WTC11 (cell line): ENCODE measurements at regions not wholly inside any gene's neighbourhood (a gene's known extent, or its start where the extent isn't known, plus 50 kb on each side); places are given as distances from the start of the nearest gene placed in this dataset.

ENCODE experiments used
- ATAC-seq: fragments of 200-7000 bp; cut with Tn5 transposase; 2 replicates; pipeline ENCODE4 v1.10.0; 2021; ENCODE audit warnings: mild to moderate bottlenecking, moderate library complexity
- CTCF ChIA-PET: fragments of 300-600 bp; sonication (Branson Sonifier 250); formaldehyde crosslinking; loops from one replicate; lab custom pipeline; 2021; ENCODE audit warnings: antibody characterized with exemption; lab: Charles Lee
- POLR2A ChIA-PET: fragments of 350-600 bp; sonication (Branson Sonifier 250); formaldehyde crosslinking; loops from one replicate; lab custom pipeline; 2021; ENCODE audit warnings: antibody characterized with exemption; lab: Charles Lee
- DNase-seq: peaks from one replicate; pipeline ENCODE4 v3.0.0; 2021; ENCODE audit warnings: low spot score
- H3K27ac Mint-ChIP-seq: 2 replicates; pipeline ENCODE4 v1.8.0; 2021; ENCODE audit warnings: mixed read lengths
- H3K27me3 Mint-ChIP-seq: 2 replicates; pipeline ENCODE4 v1.8.0; 2021; ENCODE audit warnings: low read depth, mild to moderate bottlenecking, moderate library complexity, mixed read lengths
- H3K36me3 Mint-ChIP-seq: 2 replicates; pipeline ENCODE4 v1.8.0; 2021; ENCODE audit warnings: mixed read lengths
- H3K4me1 Mint-ChIP-seq: 2 replicates; pipeline ENCODE4 v1.8.0; 2022; ENCODE audit warnings: mixed read lengths
- H3K4me3 Mint-ChIP-seq: 2 replicates; pipeline ENCODE4 v1.8.0; 2021; ENCODE audit warnings: mild to moderate bottlenecking, moderate library complexity, mixed read lengths
- H3K9me3 Mint-ChIP-seq: 2 replicates; pipeline ENCODE4 v1.8.0; 2021; ENCODE audit warnings: mixed read lengths
- CBFB ChIP-seq: sonication (generic); formaldehyde crosslinking; IDR thresholded peaks from 2 replicates; pipeline ENCODE4 v1.8.1; 2022; ENCODE audit warnings: mild to moderate bottlenecking, low read depth, missing genetic modification reagents
- ETV6 ChIP-seq: sonication (generic); formaldehyde crosslinking; IDR thresholded peaks from 2 replicates; pipeline ENCODE4 v1.8.1; 2022; ENCODE audit warnings: mild to moderate bottlenecking, missing genetic modification reagents
- FOXJ3 ChIP-seq: sonication (generic); formaldehyde crosslinking; IDR thresholded peaks from 2 replicates; pipeline ENCODE4 v1.9.0; 2021; ENCODE audit warnings: missing genetic modification reagents, mild to moderate bottlenecking, borderline replicate concordance
- FOXP1 ChIP-seq: sonication (generic); formaldehyde crosslinking; IDR thresholded peaks from 2 replicates; pipeline ENCODE4 v1.8.0; 2022; ENCODE audit warnings: missing genetic modification reagents, mild to moderate bottlenecking, moderate library complexity, borderline replicate concordance
- GRHL2 ChIP-seq: fragments of 250-450 bp; sonication (Bioruptor Pico); IDR thresholded peaks from 2 replicates; pipeline ENCODE4 v1.8.0; 2022; ENCODE audit warnings: mild to moderate bottlenecking, moderate library complexity; ENCODE audit not compliant: insufficient replicate concordance, severe bottlenecking
- HMGA2 ChIP-seq: fragments of 250-450 bp; sonication (Bioruptor Pico); IDR thresholded peaks from 2 replicates; pipeline ENCODE4 v1.4.0; 2021; ENCODE audit warnings: mild to moderate bottlenecking, moderate library complexity
- IRF2 ChIP-seq: sonication (generic); formaldehyde crosslinking; IDR thresholded peaks from 2 replicates; pipeline ENCODE4 v1.8.0; 2022; ENCODE audit warnings: low read depth, missing genetic modification reagents, borderline replicate concordance
- NR1H2 ChIP-seq: sonication (generic); formaldehyde crosslinking; IDR thresholded peaks from 2 replicates; pipeline ENCODE4 v1.9.0; 2021; ENCODE audit warnings: mild to moderate bottlenecking, moderate library complexity, missing genetic modification reagents
- NR2C2 ChIP-seq: sonication (generic); formaldehyde crosslinking; IDR thresholded peaks from 2 replicates; pipeline ENCODE4 v1.8.0; 2022; ENCODE audit warnings: mild to moderate bottlenecking, missing genetic modification reagents
- NR3C1 ChIP-seq: sonication (generic); formaldehyde crosslinking; conservative IDR thresholded peaks from 2 replicates; pipeline ENCODE4 v1.8.1; 2023; ENCODE audit warnings: low read depth, mild to moderate bottlenecking, missing genetic modification reagents
- OVOL2 ChIP-seq: fragments of 250-450 bp; sonication (Bioruptor Pico); IDR thresholded peaks from 2 replicates; pipeline ENCODE4 v1.9.0; 2021; ENCODE audit warnings: mild to moderate bottlenecking, borderline replicate concordance
- TCF7 ChIP-seq: sonication (generic); formaldehyde crosslinking; IDR thresholded peaks from 2 replicates; pipeline ENCODE4 v1.8.0; 2022; ENCODE audit warnings: mild to moderate bottlenecking, low read depth, missing genetic modification reagents, moderate library complexity
- TP53 ChIP-seq: sonication (generic); formaldehyde crosslinking; IDR thresholded peaks from 2 replicates; pipeline ENCODE4 v1.8.1; 2023; ENCODE audit warnings: mild to moderate bottlenecking, missing genetic modification reagents
- ZNF138 ChIP-seq: sonication (generic); formaldehyde crosslinking; conservative IDR thresholded peaks from 2 replicates; pipeline ENCODE4 v1.8.1; 2022; ENCODE audit warnings: mild to moderate bottlenecking, moderate library complexity, missing genetic modification reagents
- ZNF263 ChIP-seq: sonication (generic); formaldehyde crosslinking; IDR thresholded peaks from 2 replicates; pipeline ENCODE4 v1.8.1; 2022; ENCODE audit warnings: low read depth, mild to moderate bottlenecking, moderate library complexity, missing genetic modification reagents
- ZNF416 ChIP-seq: fragments of 250-450 bp; sonication (Bioruptor Pico); IDR thresholded peaks from 2 replicates; pipeline ENCODE4 v1.9.0; 2021; ENCODE audit warnings: mild to moderate bottlenecking, inconsistent platforms
- ZNF671 ChIP-seq: fragments of 250-450 bp; sonication (Bioruptor Pico); IDR thresholded peaks from 2 replicates; pipeline ENCODE4 v1.8.0; 2021; ENCODE audit warnings: mild to moderate bottlenecking
- TF ChIP-seq, protein P1 (sequence below): sonication (generic); formaldehyde crosslinking; IDR thresholded peaks from 2 replicates; pipeline ENCODE4 v1.8.0; 2022; ENCODE audit warnings: mild to moderate bottlenecking, missing genetic modification reagents
- TF ChIP-seq, protein P2 (sequence below): sonication (generic); formaldehyde crosslinking; IDR thresholded peaks from 2 replicates; pipeline ENCODE4 v1.8.1; 2022; ENCODE audit warnings: missing genetic modification reagents, borderline replicate concordance
- TF ChIP-seq, protein P3 (sequence below): fragments of 250-450 bp; sonication (Bioruptor Pico); IDR thresholded peaks from 2 replicates; pipeline ENCODE4 v1.9.0; 2021; ENCODE audit warnings: mild to moderate bottlenecking
- TF ChIP-seq, protein P4 (sequence below): sonication (generic); formaldehyde crosslinking; IDR thresholded peaks from 2 replicates; pipeline ENCODE4 v1.8.1; 2023; ENCODE audit warnings: mild to moderate bottlenecking, missing genetic modification reagents
- TF ChIP-seq, protein P5 (sequence below): sonication (generic); formaldehyde crosslinking; IDR thresholded peaks from 2 replicates; pipeline ENCODE4 v1.8.0; 2022; ENCODE audit warnings: mild to moderate bottlenecking, missing genetic modification reagents
- TF ChIP-seq, protein P6 (sequence below): sonication (generic); formaldehyde crosslinking; IDR thresholded peaks from 2 replicates; pipeline ENCODE4 v1.8.1; 2022; ENCODE audit warnings: low read depth, missing genetic modification reagents, borderline replicate concordance

DNA sequence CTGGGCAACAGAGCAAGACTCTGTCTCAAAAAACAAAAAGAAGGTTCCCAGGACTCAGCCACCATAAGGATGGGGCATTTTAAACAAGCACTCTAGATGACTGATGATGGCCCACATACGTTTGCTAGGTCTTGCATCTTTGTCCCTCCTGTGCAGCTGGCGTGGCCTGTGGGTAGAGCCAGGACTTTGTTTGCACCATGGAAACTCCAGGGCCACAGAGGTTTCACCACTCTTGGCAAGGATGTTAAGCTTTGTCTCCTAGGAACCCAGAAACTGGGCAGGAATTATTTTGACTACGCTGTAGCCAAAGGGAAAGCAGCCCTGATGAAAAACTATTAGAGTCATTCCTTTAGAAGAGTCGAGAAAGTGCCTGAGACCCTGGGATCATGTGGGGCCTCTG, 54.1 kb upstream of the CALM2 start:
- Mint-ChIP-seq H3K4me1 (peaks cover 17% of the 10 kb centered on the region), H3K36me3 (no peaks in the 10 kb centered on the region), H3K27me3 (peaks cover under 1% of the 10 kb centered on the region; the same call in 1 of the 2 replicates), H3K27ac (no peak overlapping the region), H3K4me3 (no peak overlapping the region), H3K9me3 (no peaks in the 10 kb centered on the region)
- ATAC-seq (no peak), DNase-seq (no peak)
- ChIA-PET POLR2A (no interaction called here), CTCF (no interaction called here)
- TF ChIP-seq, protein P1, sequence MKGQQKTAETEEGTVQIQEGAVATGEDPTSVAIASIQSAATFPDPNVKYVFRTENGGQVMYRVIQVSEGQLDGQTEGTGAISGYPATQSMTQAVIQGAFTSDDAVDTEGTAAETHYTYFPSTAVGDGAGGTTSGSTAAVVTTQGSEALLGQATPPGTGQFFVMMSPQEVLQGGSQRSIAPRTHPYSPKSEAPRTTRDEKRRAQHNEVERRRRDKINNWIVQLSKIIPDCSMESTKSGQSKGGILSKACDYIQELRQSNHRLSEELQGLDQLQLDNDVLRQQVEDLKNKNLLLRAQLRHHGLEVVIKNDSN (CRISPR knock-in tag), result no peak
- TF ChIP-seq NR3C1 (CRISPR knock-in tag) (no peak), ETV6 (CRISPR knock-in tag) (no peak), FOXJ3 (no peak), OVOL2 (CRISPR knock-in tag) (no peak), ZNF138 (CRISPR knock-in tag) (no peak)

DNA sequence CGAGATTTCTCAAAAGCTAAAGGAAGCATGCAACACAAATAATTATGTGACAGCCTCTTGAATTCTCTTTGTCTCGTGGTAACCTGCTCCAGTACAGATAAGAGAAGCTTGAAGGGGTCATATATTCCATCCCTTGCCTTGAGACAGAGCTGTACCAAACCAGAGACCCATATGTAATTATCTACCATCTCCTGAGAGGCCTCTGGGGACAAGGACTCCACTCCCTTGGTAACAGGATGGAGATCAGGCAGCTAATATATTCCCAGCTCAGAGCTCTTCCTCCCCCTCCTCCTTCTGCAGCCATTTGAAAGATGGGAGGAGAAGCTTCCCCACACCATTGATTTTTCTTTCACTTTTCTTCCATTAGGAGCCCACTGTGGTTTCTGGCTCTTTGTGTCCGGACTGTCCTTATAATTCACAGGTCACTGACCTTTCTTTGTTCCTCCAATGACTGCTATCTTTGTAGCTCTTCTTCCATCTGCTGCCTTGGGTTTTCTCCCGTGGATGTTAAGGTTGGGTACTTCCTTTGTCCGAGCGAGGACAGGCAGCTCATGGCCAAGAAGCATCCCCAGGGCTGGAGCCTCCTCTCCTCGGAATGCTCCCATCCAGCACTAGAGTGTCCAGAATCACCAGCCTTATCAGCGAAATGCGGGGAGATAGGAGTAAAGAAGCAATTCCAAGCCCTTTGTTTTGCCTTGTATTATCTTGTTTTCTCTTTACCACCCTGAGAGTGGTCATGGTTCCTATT, 51.4 kb upstream of the CALM2 start:
- DNase-seq (no peak), ATAC-seq (no peak)
- Mint-ChIP-seq H3K9me3 (no peaks in the 10 kb centered on the region), H3K4me3 (no peak overlapping the region), H3K27ac (no peak overlapping the region), H3K27me3 (no peaks in the 10 kb centered on the region), H3K36me3 (no peaks in the 10 kb centered on the region), H3K4me1 (peaks cover 8% of the 10 kb centered on the region)
- ChIA-PET CTCF (interaction anchor here (0.5 to 1.5 kb wide), 4 partner anchors 9 to 303 kb away, joined by 3 to 5 read pairs (median 4); no protein-coding TSS in a partner anchor), POLR2A (interaction anchor here (1.4 to 1.6 kb wide), 3 partner anchors 11 to 17 kb away, joined by 3 to 4 read pairs (median 4); no protein-coding TSS in a partner anchor)
- TF ChIP-seq ZNF416 (CRISPR knock-in tag) (no peak), HMGA2 (0 out of 2 replicates have a peak, but pooled peaks have one; percentile 12)

DNA sequence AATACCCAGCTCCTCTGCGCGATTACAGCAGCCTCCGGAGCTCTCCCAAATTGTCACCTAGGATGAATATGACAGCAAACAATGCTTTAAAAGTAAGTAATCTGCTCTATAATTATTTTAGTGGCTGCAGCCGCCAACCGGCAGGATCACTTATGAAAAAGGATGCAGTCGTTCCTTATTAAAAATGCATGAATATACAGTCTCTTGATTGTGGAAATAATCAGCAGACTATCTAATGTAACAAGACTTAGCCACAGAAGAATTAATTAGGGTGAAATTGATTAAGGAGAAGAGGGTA, 50.6 kb upstream of the CALM2 start:
- Mint-ChIP-seq H3K27ac (no peak overlapping the region), H3K4me1 (peaks cover 8% of the 10 kb centered on the region), H3K36me3 (no peaks in the 10 kb centered on the region), H3K9me3 (no peaks in the 10 kb centered on the region), H3K4me3 (no peak overlapping the region), H3K27me3 (no peaks in the 10 kb centered on the region)
- ATAC-seq (no peak), DNase-seq (no peak)
- POLR2A ChIA-PET, result interaction anchor here (1.4 to 1.6 kb wide), 2 partner anchors 12 kb away, joined by 4 read pairs; no protein-coding TSS in a partner anchor
- CTCF ChIA-PET, result interaction anchor here (0.5 to 1.5 kb wide), 4 partner anchors 10 to 96 kb away, joined by 3 to 5 read pairs (median 4); no protein-coding TSS in a partner anchor
- no peak for TF ChIP-seq TP53 (CRISPR knock-in tag)
- TF ChIP-seq GRHL2, result no peak
- TF ChIP-seq FOXJ3, result no peak
- TF ChIP-seq, protein P2, sequence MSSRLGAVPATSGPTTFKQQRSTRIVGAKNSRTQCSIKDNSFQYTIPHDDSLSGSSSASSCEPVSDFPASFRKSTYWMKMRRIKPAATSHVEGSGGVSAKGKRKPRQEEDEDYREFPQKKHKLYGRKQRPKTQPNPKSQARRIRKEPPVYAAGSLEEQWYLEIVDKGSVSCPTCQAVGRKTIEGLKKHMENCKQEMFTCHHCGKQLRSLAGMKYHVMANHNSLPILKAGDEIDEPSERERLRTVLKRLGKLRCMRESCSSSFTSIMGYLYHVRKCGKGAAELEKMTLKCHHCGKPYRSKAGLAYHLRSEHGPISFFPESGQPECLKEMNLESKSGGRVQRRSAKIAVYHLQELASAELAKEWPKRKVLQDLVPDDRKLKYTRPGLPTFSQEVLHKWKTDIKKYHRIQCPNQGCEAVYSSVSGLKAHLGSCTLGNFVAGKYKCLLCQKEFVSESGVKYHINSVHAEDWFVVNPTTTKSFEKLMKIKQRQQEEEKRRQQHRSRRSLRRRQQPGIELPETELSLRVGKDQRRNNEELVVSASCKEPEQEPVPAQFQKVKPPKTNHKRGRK (CRISPR knock-in tag), result no peak
- no peak for TF ChIP-seq ZNF671 (CRISPR knock-in tag)
- TF ChIP-seq ZNF416 (CRISPR knock-in tag), result no peak
- TF ChIP-seq CBFB (CRISPR knock-in tag), result no peak
- TF ChIP-seq, protein P3, sequence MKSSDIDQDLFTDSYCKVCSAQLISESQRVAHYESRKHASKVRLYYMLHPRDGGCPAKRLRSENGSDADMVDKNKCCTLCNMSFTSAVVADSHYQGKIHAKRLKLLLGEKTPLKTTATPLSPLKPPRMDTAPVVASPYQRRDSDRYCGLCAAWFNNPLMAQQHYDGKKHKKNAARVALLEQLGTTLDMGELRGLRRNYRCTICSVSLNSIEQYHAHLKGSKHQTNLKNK, result no peak
- no peak for TF ChIP-seq HMGA2
- TF ChIP-seq NR1H2 (CRISPR knock-in tag), result no peak
- TF ChIP-seq, protein P4, sequence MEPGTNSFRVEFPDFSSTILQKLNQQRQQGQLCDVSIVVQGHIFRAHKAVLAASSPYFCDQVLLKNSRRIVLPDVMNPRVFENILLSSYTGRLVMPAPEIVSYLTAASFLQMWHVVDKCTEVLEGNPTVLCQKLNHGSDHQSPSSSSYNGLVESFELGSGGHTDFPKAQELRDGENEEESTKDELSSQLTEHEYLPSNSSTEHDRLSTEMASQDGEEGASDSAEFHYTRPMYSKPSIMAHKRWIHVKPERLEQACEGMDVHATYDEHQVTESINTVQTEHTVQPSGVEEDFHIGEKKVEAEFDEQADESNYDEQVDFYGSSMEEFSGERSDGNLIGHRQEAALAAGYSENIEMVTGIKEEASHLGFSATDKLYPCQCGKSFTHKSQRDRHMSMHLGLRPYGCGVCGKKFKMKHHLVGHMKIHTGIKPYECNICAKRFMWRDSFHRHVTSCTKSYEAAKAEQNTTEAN (CRISPR knock-in tag), result no peak
- TF ChIP-seq IRF2 (CRISPR knock-in tag), result no peak
- TF ChIP-seq, protein P5, sequence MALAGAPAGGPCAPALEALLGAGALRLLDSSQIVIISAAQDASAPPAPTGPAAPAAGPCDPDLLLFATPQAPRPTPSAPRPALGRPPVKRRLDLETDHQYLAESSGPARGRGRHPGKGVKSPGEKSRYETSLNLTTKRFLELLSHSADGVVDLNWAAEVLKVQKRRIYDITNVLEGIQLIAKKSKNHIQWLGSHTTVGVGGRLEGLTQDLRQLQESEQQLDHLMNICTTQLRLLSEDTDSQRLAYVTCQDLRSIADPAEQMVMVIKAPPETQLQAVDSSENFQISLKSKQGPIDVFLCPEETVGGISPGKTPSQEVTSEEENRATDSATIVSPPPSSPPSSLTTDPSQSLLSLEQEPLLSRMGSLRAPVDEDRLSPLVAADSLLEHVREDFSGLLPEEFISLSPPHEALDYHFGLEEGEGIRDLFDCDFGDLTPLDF (CRISPR knock-in tag), result no peak
- TF ChIP-seq, protein P6, sequence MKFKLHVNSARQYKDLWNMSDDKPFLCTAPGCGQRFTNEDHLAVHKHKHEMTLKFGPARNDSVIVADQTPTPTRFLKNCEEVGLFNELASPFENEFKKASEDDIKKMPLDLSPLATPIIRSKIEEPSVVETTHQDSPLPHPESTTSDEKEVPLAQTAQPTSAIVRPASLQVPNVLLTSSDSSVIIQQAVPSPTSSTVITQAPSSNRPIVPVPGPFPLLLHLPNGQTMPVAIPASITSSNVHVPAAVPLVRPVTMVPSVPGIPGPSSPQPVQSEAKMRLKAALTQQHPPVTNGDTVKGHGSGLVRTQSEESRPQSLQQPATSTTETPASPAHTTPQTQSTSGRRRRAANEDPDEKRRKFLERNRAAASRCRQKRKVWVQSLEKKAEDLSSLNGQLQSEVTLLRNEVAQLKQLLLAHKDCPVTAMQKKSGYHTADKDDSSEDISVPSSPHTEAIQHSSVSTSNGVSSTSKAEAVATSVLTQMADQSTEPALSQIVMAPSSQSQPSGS, result no peak
- TF ChIP-seq NR2C2 (CRISPR knock-in tag), result no peak
- TF ChIP-seq TCF7 (CRISPR knock-in tag), result no peak
- TF ChIP-seq FOXP1 (CRISPR knock-in tag), result no peak
- TF ChIP-seq ZNF263 (CRISPR knock-in tag), result no peak
